SK-MEL-5 (cell line): ENCODE measurements at regions not wholly inside any gene's neighbourhood (a gene's known extent, or its start where the extent isn't known, plus 50 kb on each side); places are given as distances from the start of the nearest gene placed in this dataset.
"Not testable (repeated sequence)": the region's sequence is repeated elsewhere in the genome, so short reads cannot be mapped to it uniquely, and the experiment has no call there.

Experiments used
- DNase-seq: peaks from one replicate; pipeline ENCODE4 v3.0.0-alpha.2; 2016; ENCODE audit warnings: low read depth, low spot score
- in situ Hi-C: cut with HindIII; loops from 2 replicates; pipeline ENCODE4 v1.10.0; 2016; ENCODE audit warnings: low sequenced_read_pairs, high pct_unique_total_duplicates, low pct_unique_long_range_greater_than_20kb

- in situ Hi-C loops = no loop called here
- DNase-seq = no peak
Observed at GRCh38 chr6:105705608-105706007, 302.7 kb upstream of the PREP start.

- in situ Hi-C loops = no loop called here
- no peak for DNase-seq
Observed at GRCh38 chr6:105695461-105695860, 292.6 kb upstream of the PREP start.

GRCh38 chr6:105692613-105693215 lies 289.8 kb upstream of the PREP start:
- in situ Hi-C loops = no loop called here
- no peak for DNase-seq

GRCh38 chr6:105691971-105692370 lies 289.1 kb upstream of the PREP start:
- in situ Hi-C loops = no loop called here
- DNase-seq = peak; percentile 18

- no peak for DNase-seq
- in situ Hi-C loops = no loop called here
Observed at GRCh38 chr6:105691081-105691480, 288.2 kb upstream of the PREP start.

- DNase-seq = no peak
- in situ Hi-C loops = no loop called here
Observed at GRCh38 chr6:105688573-105688972, 285.7 kb upstream of the PREP start.

- DNase-seq, in situ Hi-C loops: not testable (repeated sequence)
Observed at GRCh38 chr6:105686793-105687192, 283.9 kb upstream of the PREP start.

- in situ Hi-C loops = no loop called here
- no peak for DNase-seq
Observed at GRCh38 chr6:105681061-105681460, 278.2 kb upstream of the PREP start.

GRCh38 chr6:105680131-105680530 lies 277.2 kb upstream of the PREP start:
- no peak for DNase-seq
- in situ Hi-C loops = no loop called here

- in situ Hi-C loops = no loop called here
- DNase-seq = no peak
Observed at GRCh38 chr6:105678516-105678915, 275.6 kb upstream of the PREP start.

- in situ Hi-C loops = no loop called here
- DNase-seq = no peak
Observed at GRCh38 chr6:105677671-105678475, 275.0 kb upstream of the PREP start.

GRCh38 chr6:105676857-105677256 lies 274.0 kb upstream of the PREP start:
- in situ Hi-C loops = no loop called here
- DNase-seq = no peak

GRCh38 chr6:105675715-105676397 lies 273.0 kb upstream of the PREP start:
- in situ Hi-C loops = no loop called here

GRCh38 chr6:105672856-105673538 lies 270.1 kb upstream of the PREP start:
- DNase-seq, in situ Hi-C loops: not testable (repeated sequence)

More at GRCh38 chr6:105675715-105676397, 273.0 kb upstream of the PREP start:
- no peak for DNase-seq

GRCh38 chr6:105669232-105669631 lies 266.4 kb upstream of the PREP start:
- in situ Hi-C loops = no loop called here

GRCh38 chr6:105667056-105667455 lies 264.2 kb upstream of the PREP start:
- in situ Hi-C loops = no loop called here
- DNase-seq = no peak

More at GRCh38 chr6:105669232-105669631, 266.4 kb upstream of the PREP start:
- no peak for DNase-seq

GRCh38 chr6:105664931-105665330 lies 262.0 kb upstream of the PREP start:
- no peak for DNase-seq
- in situ Hi-C loops = no loop called here

- in situ Hi-C loops = no loop called here
- no peak for DNase-seq
Observed at GRCh38 chr6:105651969-105652368, 249.1 kb upstream of the PREP start.
